SU-DHL-6 (cell line): ENCODE measurements at regions not wholly inside any gene's neighbourhood (a gene's known extent, or its start where the extent isn't known, plus 50 kb on each side); places are given as distances from the start of the nearest gene placed in this dataset.

Experiments used
- H2AFZ ChIP-seq: fragments of 200-600 bp; sonication (generic); 2 replicates; pipeline ENCODE4 v1.6.1; 2014; ENCODE audit warnings: low read depth, mild to moderate bottlenecking, moderate library complexity, mixed read lengths, antibody characterized with exemption, low read length; ENCODE audit not compliant: severe bottlenecking
- H3F3A ChIP-seq: fragments of 200-600 bp; shearing (Covaris generic); 2 replicates; pipeline ENCODE4 v1.6.0; 2016; ENCODE audit warnings: antibody characterized with exemption, mild to moderate bottlenecking; ENCODE audit not compliant: insufficient read depth
- H3K27ac ChIP-seq: fragments of 200-600 bp; sonication (generic); 2 replicates; pipeline ENCODE4 v1.5.1; 2016; ENCODE audit warnings: low read depth, mild to moderate bottlenecking, low read length, moderate library complexity, mixed read lengths
- H3K27me3 ChIP-seq: fragments of 200-600 bp; sonication (generic), shearing (Covaris generic); 2 replicates; pipeline ENCODE4 v1.6.0; 2014; ENCODE audit warnings: mild to moderate bottlenecking, low read length
- H3K36me3 ChIP-seq: fragments of 200-600 bp; sonication (generic); 2 replicates; pipeline ENCODE4 v1.6.1; 2014; ENCODE audit warnings: mild to moderate bottlenecking, low read length, mixed read lengths
- H3K4me2 ChIP-seq: fragments of 300-600, 200-600 bp; shearing (Covaris generic), sonication (generic); 2 replicates; pipeline ENCODE4 v1.6.0; 2014; ENCODE audit warnings: low read length, low read depth, mild to moderate bottlenecking; ENCODE audit not compliant: poor library complexity, severe bottlenecking
- H3K4me3 ChIP-seq: fragments of 200-600 bp; sonication (generic); 2 replicates; pipeline ENCODE4 v1.5.1; 2014; ENCODE audit warnings: antibody characterized with exemption, low read length, mild to moderate bottlenecking, mixed read lengths; ENCODE audit not compliant: insufficient read depth, poor library complexity, severe bottlenecking
- H3K79me2 ChIP-seq: fragments of 200-600 bp; sonication (generic); 2 replicates; pipeline ENCODE4 v1.6.1; 2014; ENCODE audit warnings: mild to moderate bottlenecking, low read length, moderate library complexity; ENCODE audit not compliant: insufficient read depth
- H3K9ac ChIP-seq: fragments of 200-600 bp; sonication (generic); 2 replicates; pipeline ENCODE4 v1.7.0; 2014; ENCODE audit warnings: mild to moderate bottlenecking, low read length
- H3K9me2 ChIP-seq: fragments of 200-600 bp; sonication (generic); replicated peaks from 2 replicates; pipeline ENCODE4 v1.6.1; 2014; ENCODE audit warnings: low read length; ENCODE audit not compliant: insufficient read depth
- H3K9me3 ChIP-seq: fragments of 200-600 bp; sonication (generic); 2 replicates; pipeline ENCODE4 v1.6.1; 2014; ENCODE audit warnings: low read length, mixed read lengths; ENCODE audit not compliant: insufficient read depth
- H4K20me1 ChIP-seq: fragments of 200-600 bp; sonication (generic); 2 replicates; pipeline ENCODE4 v1.6.1; 2014; ENCODE audit warnings: low read depth, mild to moderate bottlenecking, antibody characterized with exemption, low read length, moderate library complexity, mixed read lengths
- CTCF ChIP-seq: fragments of 200-600 bp; sonication (generic); IDR thresholded peaks from one replicate; pipeline ENCODE4 v1.5.1; 2017; ENCODE audit warnings: antibody characterized with exemption, mild to moderate bottlenecking, low read length, moderate library complexity; ENCODE audit not compliant: insufficient read depth, poor library complexity, severe bottlenecking
- EZH2phosphoT487 ChIP-seq: fragments of 200-600 bp; sonication (generic), shearing (Covaris generic); conservative IDR thresholded peaks from 2 replicates; pipeline ENCODE4 v1.6.1; 2018; ENCODE audit warnings: mild to moderate bottlenecking, antibody characterized with exemption, low read length, moderate library complexity, mixed read lengths

- no peaks in the 10 kb centered on the region for H4K20me1 ChIP-seq
- H3K36me3 ChIP-seq = no peaks in the 10 kb centered on the region
- H3K27me3 ChIP-seq = no peaks in the 10 kb centered on the region
- H3K4me3 ChIP-seq = no peak overlapping the region
- no peak overlapping the region for H3K9ac ChIP-seq
- no peaks in the 10 kb centered on the region for H3K9me3 ChIP-seq
- no peaks in the 10 kb centered on the region for H3K9me2 ChIP-seq
- H3F3A ChIP-seq = no peaks in the 10 kb centered on the region
- H2AFZ ChIP-seq = no peak overlapping the region
- H3K27ac ChIP-seq = no peak overlapping the region
- TF ChIP-seq CTCF (no peak), EZH2phosphoT487 (no peak)
- no peaks in the 10 kb centered on the region for H3K79me2 ChIP-seq
- H3K4me2 ChIP-seq = no peak overlapping the region
Observed at GRCh38 chr16:64481497-64481896, 640.4 kb downstream of the CDH11 start.

GRCh38 chr16:64478252-64478906 is 643.5 kb downstream of the CDH11 start:
- H2AFZ ChIP-seq = no peak overlapping the region
- no peaks in the 10 kb centered on the region for H4K20me1 ChIP-seq
- H3K9me3 ChIP-seq = no peaks in the 10 kb centered on the region
- no peak overlapping the region for H3K4me3 ChIP-seq
- no peaks in the 10 kb centered on the region for H3K27me3 ChIP-seq
- no peaks in the 10 kb centered on the region for H3K9me2 ChIP-seq
- no peaks in the 10 kb centered on the region for H3K36me3 ChIP-seq
- H3F3A ChIP-seq = no peaks in the 10 kb centered on the region
- H3K9ac ChIP-seq = no peak overlapping the region
- TF ChIP-seq CTCF (no peak), EZH2phosphoT487 (no peak)
- no peak overlapping the region for H3K4me2 ChIP-seq
- H3K79me2 ChIP-seq = no peaks in the 10 kb centered on the region
- no peak overlapping the region for H3K27ac ChIP-seq

GRCh38 chr16:64475627-64476351 is 646.1 kb downstream of the CDH11 start:
- Histone ChIP-seq H3K79me2 (no peaks in the 10 kb centered on the region), H3K9me3 (no peaks in the 10 kb centered on the region), H3K36me3 (no peaks in the 10 kb centered on the region), H3K9ac (no peak overlapping the region), H3K27me3 (no peaks in the 10 kb centered on the region), H4K20me1 (no peaks in the 10 kb centered on the region), H3K4me3 (no peak overlapping the region), H3F3A (no peaks in the 10 kb centered on the region), H2AFZ (no peak overlapping the region), H3K4me2 (no peak overlapping the region), H3K9me2 (no peaks in the 10 kb centered on the region), H3K27ac (no peak overlapping the region)
- TF ChIP-seq CTCF (no peak), EZH2phosphoT487 (no peak)
